Activated naive CD4-positive, alpha-beta T cell treated with anti-CD3 and anti-CD28 coated beads, Interleukin-2, amount 10 ng/mL, durations not matched to agents 7 days and 5 days (primary cell): ENCODE measurements at regions not wholly inside any gene's neighbourhood (a gene's known extent, or its start where the extent isn't known, plus 50 kb on each side); places are given as distances from the start of the nearest gene placed in this dataset.

Source experiments
- CTCF ChIA-PET: fragments of 350-600 bp; sonication (Branson Sonifier 250); formaldehyde crosslinking; loops from one replicate; lab custom pipeline; 2021; ENCODE audit warnings: antibody characterized with exemption; lab: Charles Lee
- DNase-seq: peaks from one replicate; pipeline ENCODE4 v3.0.0-alpha.2; 2020
- H3K27ac Mint-ChIP-seq: one replicate; pipeline ENCODE4 v1.8.0; 2021; ENCODE audit warnings: mild to moderate bottlenecking, moderate library complexity, mixed read lengths
- H3K27me3 Mint-ChIP-seq: one replicate; pipeline ENCODE4 v1.8.0; 2021; ENCODE audit warnings: mild to moderate bottlenecking, mixed read lengths
- H3K36me3 Mint-ChIP-seq: one replicate; pipeline ENCODE4 v1.8.0; 2021; ENCODE audit warnings: mixed read lengths
- H3K4me1 Mint-ChIP-seq: one replicate; pipeline ENCODE4 v1.8.0; 2021; ENCODE audit warnings: mixed read lengths
- H3K4me3 Mint-ChIP-seq: one replicate; pipeline ENCODE4 v1.8.0; 2021; ENCODE audit warnings: mild to moderate bottlenecking, moderate library complexity, mixed read lengths
- H3K9me3 Mint-ChIP-seq: one replicate; pipeline ENCODE4 v1.8.0; 2021; ENCODE audit warnings: mixed read lengths

GRCh38 chr2:125696560-125696959 lies 959.4 kb upstream of the GYPC start:
- CTCF ChIA-PET: no interaction called here
- Mint-ChIP-seq H3K27ac (no peak overlapping the region), H3K4me1 (no peaks in the 10 kb centered on the region), H3K9me3 (no peaks in the 10 kb centered on the region), H3K36me3 (no peaks in the 10 kb centered on the region), H3K4me3 (no peak overlapping the region), H3K27me3 (no peaks in the 10 kb centered on the region)
- no peak for DNase-seq

- Mint-ChIP-seq H3K4me1 (no peaks in the 10 kb centered on the region), H3K36me3 (no peaks in the 10 kb centered on the region), H3K9me3 (no peaks in the 10 kb centered on the region), H3K27ac (no peak overlapping the region), H3K4me3 (no peak overlapping the region), H3K27me3 (no peaks in the 10 kb centered on the region)
- no peak for DNase-seq
- CTCF ChIA-PET: no interaction called here
Observed at GRCh38 chr2:125698280-125698679, 957.7 kb upstream of the GYPC start.

- no peak for DNase-seq
- H3K4me1 Mint-ChIP-seq: no peaks in the 10 kb centered on the region
- H3K9me3 Mint-ChIP-seq: no peaks in the 10 kb centered on the region
- CTCF ChIA-PET: no interaction called here
- no peaks in the 10 kb centered on the region for H3K36me3 Mint-ChIP-seq
- H3K4me3 Mint-ChIP-seq: no peak overlapping the region
- no peaks in the 10 kb centered on the region for H3K27me3 Mint-ChIP-seq
- H3K27ac Mint-ChIP-seq: no peak overlapping the region
Observed at GRCh38 chr2:125701070-125701469, 954.9 kb upstream of the GYPC start.

- no peak for DNase-seq
- CTCF ChIA-PET: no interaction called here
- Mint-ChIP-seq H3K4me1 (no peaks in the 10 kb centered on the region), H3K4me3 (no peak overlapping the region), H3K9me3 (peaks cover 3% of the 10 kb centered on the region), H3K27me3 (no peaks in the 10 kb centered on the region), H3K27ac (no peak overlapping the region), H3K36me3 (no peaks in the 10 kb centered on the region)
Observed at GRCh38 chr2:125707611-125708010, 948.3 kb upstream of the GYPC start.

- H3K4me1 Mint-ChIP-seq: no peaks in the 10 kb centered on the region
- no peak overlapping the region for H3K27ac Mint-ChIP-seq
- DNase-seq: no peak
- H3K36me3 Mint-ChIP-seq: no peaks in the 10 kb centered on the region
- CTCF ChIA-PET: no interaction called here
- H3K9me3 Mint-ChIP-seq: peaks cover 3% of the 10 kb centered on the region
- H3K27me3 Mint-ChIP-seq: no peaks in the 10 kb centered on the region
- no peak overlapping the region for H3K4me3 Mint-ChIP-seq
Observed at GRCh38 chr2:125710561-125710960, 945.4 kb upstream of the GYPC start.

GRCh38 chr2:125711075-125711474 lies 944.9 kb upstream of the GYPC start:
- H3K27me3 Mint-ChIP-seq: no peaks in the 10 kb centered on the region
- CTCF ChIA-PET: no interaction called here
- no peak overlapping the region for H3K27ac Mint-ChIP-seq
- H3K4me1 Mint-ChIP-seq: no peaks in the 10 kb centered on the region
- no peak overlapping the region for H3K4me3 Mint-ChIP-seq
- no peak for DNase-seq
- peaks cover 3% of the 10 kb centered on the region for H3K9me3 Mint-ChIP-seq
- H3K36me3 Mint-ChIP-seq: no peaks in the 10 kb centered on the region

- Mint-ChIP-seq H3K9me3 (no peaks in the 10 kb centered on the region), H3K27me3 (no peaks in the 10 kb centered on the region), H3K4me3 (no peak overlapping the region), H3K4me1 (no peaks in the 10 kb centered on the region), H3K36me3 (no peaks in the 10 kb centered on the region), H3K27ac (no peak overlapping the region)
- CTCF ChIA-PET: no interaction called here
- no peak for DNase-seq
Observed at GRCh38 chr2:125713533-125713932, 942.4 kb upstream of the GYPC start.

- DNase-seq: no peak
- H3K36me3 Mint-ChIP-seq: no peaks in the 10 kb centered on the region
- H3K4me1 Mint-ChIP-seq: no peaks in the 10 kb centered on the region
- CTCF ChIA-PET: no interaction called here
- H3K4me3 Mint-ChIP-seq: no peak overlapping the region
- H3K9me3 Mint-ChIP-seq: peaks cover 3% of the 10 kb centered on the region
- H3K27me3 Mint-ChIP-seq: no peaks in the 10 kb centered on the region
- no peak overlapping the region for H3K27ac Mint-ChIP-seq
Observed at GRCh38 chr2:125721072-125721721, 934.8 kb upstream of the GYPC start.

GRCh38 chr2:125730921-125731320 lies 925.0 kb upstream of the GYPC start:
- no peaks in the 10 kb centered on the region for H3K4me1 Mint-ChIP-seq
- CTCF ChIA-PET: no interaction called here
- H3K36me3 Mint-ChIP-seq: no peaks in the 10 kb centered on the region
- H3K27me3 Mint-ChIP-seq: no peaks in the 10 kb centered on the region
- no peak overlapping the region for H3K4me3 Mint-ChIP-seq
- no peak for DNase-seq
- H3K9me3 Mint-ChIP-seq: peaks cover 8% of the 10 kb centered on the region
- no peak overlapping the region for H3K27ac Mint-ChIP-seq

GRCh38 chr2:125736306-125736705 lies 919.7 kb upstream of the GYPC start:
- Mint-ChIP-seq H3K9me3 (peaks cover 12% of the 10 kb centered on the region), H3K4me1 (no peaks in the 10 kb centered on the region), H3K27me3 (no peaks in the 10 kb centered on the region), H3K27ac (no peak overlapping the region), H3K4me3 (no peak overlapping the region), H3K36me3 (no peaks in the 10 kb centered on the region)
- CTCF ChIA-PET: no interaction called here
- DNase-seq: no peak

GRCh38 chr2:125745514-125745913 lies 910.4 kb upstream of the GYPC start:
- Mint-ChIP-seq H3K27ac (no peak overlapping the region), H3K36me3 (no peaks in the 10 kb centered on the region), H3K4me1 (no peaks in the 10 kb centered on the region), H3K4me3 (no peak overlapping the region), H3K9me3 (peaks cover 2% of the 10 kb centered on the region), H3K27me3 (no peaks in the 10 kb centered on the region)
- DNase-seq: no peak
- CTCF ChIA-PET: no interaction called here

- Mint-ChIP-seq H3K27ac (no peak overlapping the region), H3K36me3 (no peaks in the 10 kb centered on the region), H3K27me3 (no peaks in the 10 kb centered on the region), H3K4me1 (no peaks in the 10 kb centered on the region), H3K9me3 (peaks cover 2% of the 10 kb centered on the region), H3K4me3 (no peak overlapping the region)
- CTCF ChIA-PET: no interaction called here
- DNase-seq: no peak
Observed at GRCh38 chr2:125746321-125747164, 909.4 kb upstream of the GYPC start.

GRCh38 chr2:125747165-125747425 lies 908.9 kb upstream of the GYPC start:
- CTCF ChIA-PET: no interaction called here
- Mint-ChIP-seq H3K27ac (no peak overlapping the region), H3K27me3 (no peaks in the 10 kb centered on the region), H3K36me3 (no peaks in the 10 kb centered on the region), H3K4me1 (no peaks in the 10 kb centered on the region), H3K9me3 (peaks cover 2% of the 10 kb centered on the region), H3K4me3 (no peak overlapping the region)
- no peak for DNase-seq

GRCh38 chr2:125756431-125756830 lies 899.5 kb upstream of the GYPC start:
- H3K36me3 Mint-ChIP-seq: no peaks in the 10 kb centered on the region
- H3K27me3 Mint-ChIP-seq: no peaks in the 10 kb centered on the region
- no peaks in the 10 kb centered on the region for H3K4me1 Mint-ChIP-seq
- H3K9me3 Mint-ChIP-seq: peaks cover 6% of the 10 kb centered on the region
- DNase-seq: no peak
- CTCF ChIA-PET: no interaction called here
- no peak overlapping the region for H3K4me3 Mint-ChIP-seq
- H3K27ac Mint-ChIP-seq: no peak overlapping the region

- no peak for DNase-seq
- CTCF ChIA-PET: no interaction called here
- H3K27me3 Mint-ChIP-seq: no peaks in the 10 kb centered on the region
Observed at GRCh38 chr2:125796784-125797183, 859.2 kb upstream of the GYPC start.

More at GRCh38 chr2:125796784-125797183, 859.2 kb upstream of the GYPC start:
- Mint-ChIP-seq H3K4me1 (no peaks in the 10 kb centered on the region), H3K27ac (no peak overlapping the region), H3K4me3 (no peak overlapping the region), H3K36me3 (no peaks in the 10 kb centered on the region), H3K9me3 (peaks cover 5% of the 10 kb centered on the region)
